ENCODE measurements at regions not wholly inside any gene's neighbourhood (a gene's known extent, or its start where the extent isn't known, plus 50 kb on each side); places are given as distances from the start of the nearest gene placed in this dataset.

DNA sequence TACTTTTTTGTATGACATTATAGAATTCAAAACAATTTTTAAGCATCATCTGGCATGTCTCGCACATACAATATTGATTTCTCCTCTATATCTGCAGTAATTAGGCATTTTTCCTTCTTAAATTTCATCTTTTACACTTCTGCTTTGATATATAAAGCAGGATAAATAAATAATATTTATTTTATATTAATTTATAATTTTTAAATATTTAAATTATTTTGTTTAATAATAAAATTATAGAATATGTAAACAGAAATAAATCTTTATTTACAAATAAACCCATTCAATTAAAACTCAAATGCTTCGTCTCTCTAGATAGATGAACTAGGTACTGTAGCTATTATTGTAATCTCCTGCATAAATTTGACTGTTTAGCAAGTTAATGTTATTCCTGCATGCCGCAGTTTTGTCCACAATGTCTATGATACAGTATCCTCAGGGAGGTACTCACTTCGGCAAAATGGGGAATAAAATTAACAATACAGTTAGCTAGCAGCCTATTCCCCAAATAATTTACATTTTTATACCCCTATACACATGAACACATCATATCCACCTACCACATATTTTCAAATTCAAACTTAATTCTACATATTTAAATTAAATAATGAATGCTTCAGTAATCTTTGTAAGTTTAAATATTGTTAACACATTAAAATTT lies 473.6 kb upstream of the SLC10A2 start:
- no peak for TF ChIP-seq POLR2A (IDR thresholded peaks at IDR 0.05; ENCODE audit: low read depth)
- TF ChIP-seq, protein P1, sequence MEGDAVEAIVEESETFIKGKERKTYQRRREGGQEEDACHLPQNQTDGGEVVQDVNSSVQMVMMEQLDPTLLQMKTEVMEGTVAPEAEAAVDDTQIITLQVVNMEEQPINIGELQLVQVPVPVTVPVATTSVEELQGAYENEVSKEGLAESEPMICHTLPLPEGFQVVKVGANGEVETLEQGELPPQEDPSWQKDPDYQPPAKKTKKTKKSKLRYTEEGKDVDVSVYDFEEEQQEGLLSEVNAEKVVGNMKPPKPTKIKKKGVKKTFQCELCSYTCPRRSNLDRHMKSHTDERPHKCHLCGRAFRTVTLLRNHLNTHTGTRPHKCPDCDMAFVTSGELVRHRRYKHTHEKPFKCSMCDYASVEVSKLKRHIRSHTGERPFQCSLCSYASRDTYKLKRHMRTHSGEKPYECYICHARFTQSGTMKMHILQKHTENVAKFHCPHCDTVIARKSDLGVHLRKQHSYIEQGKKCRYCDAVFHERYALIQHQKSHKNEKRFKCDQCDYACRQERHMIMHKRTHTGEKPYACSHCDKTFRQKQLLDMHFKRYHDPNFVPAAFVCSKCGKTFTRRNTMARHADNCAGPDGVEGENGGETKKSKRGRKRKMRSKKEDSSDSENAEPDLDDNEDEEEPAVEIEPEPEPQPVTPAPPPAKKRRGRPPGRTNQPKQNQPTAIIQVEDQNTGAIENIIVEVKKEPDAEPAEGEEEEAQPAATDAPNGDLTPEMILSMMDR (IDR thresholded peaks at IDR 0.05) = no peak
- no peak for TF ChIP-seq POLR2AphosphoS5 (IDR thresholded peaks at IDR 0.05)

Measured in esophagus muscularis mucosa (tissue), 3 donors.